ENCODE measurements at regions not wholly inside any gene's neighbourhood (a gene's known extent, or its start where the extent isn't known, plus 50 kb on each side); places are given as distances from the start of the nearest gene placed in this dataset.

- 0 out of 2 replicates have a peak, but pooled peaks cover 3% of the 10 kb centered on the region for H3K9me2 ChIP-seq (ENCODE audit: insufficient read depth)
- no peaks in the 10 kb centered on the region for H3K27me3 ChIP-seq (ENCODE audit: insufficient read depth, low read depth)
- no peaks in the 10 kb centered on the region for H3F3A ChIP-seq (ENCODE audit: insufficient read depth, low read depth)
- ChIA-PET POLR2A (ENCODE audit: unreplicated experiment) (no interaction called here), CTCF (no interaction called here)
- H3K9me3 ChIP-seq (ENCODE audit: insufficient read depth, low read depth) = no peaks in the 10 kb centered on the region
- DNase-seq = no peak
- H3K4me1 ChIP-seq (replicated peaks; ENCODE audit: insufficient read depth) = no peaks in the 10 kb centered on the region
- H3K4me3 ChIP-seq = no peak overlapping the region
- no peaks in the 10 kb centered on the region for H4K20me1 ChIP-seq (ENCODE audit: insufficient read depth)
- H3K36me3 ChIP-seq (ENCODE audit: low read depth) = no peaks in the 10 kb centered on the region
- no peak overlapping the region for H3K27ac ChIP-seq
- H2AFZ ChIP-seq = no peak overlapping the region
- intact Hi-C loops (cut with micrococcal nuclease; ENCODE audit: unreplicated experiment) = no loop called here
- no peak overlapping the region for H3K4me2 ChIP-seq
- no peaks in the 10 kb centered on the region for H3K79me2 ChIP-seq (ENCODE audit: low read depth)
- no TSS peak for BruUV-seq (replicated peaks)
- TF ChIP-seq CTCF (conservative IDR thresholded peaks at IDR 0.05) = no peak
- TF ChIP-seq EZH2 (IDR thresholded peaks at IDR 0.05; ENCODE audit: low read depth) = no peak
Observed at GRCh38 chr3:178194539-178194938, 341.7 kb upstream of the KCNMB2 start.

- H3K36me3 ChIP-seq (ENCODE audit: low read depth) = no peaks in the 10 kb centered on the region
- H3F3A ChIP-seq (ENCODE audit: insufficient read depth, low read depth) = no peaks in the 10 kb centered on the region
- 0 out of 2 replicates have a peak, but pooled peaks cover 3% of the 10 kb centered on the region for H3K9me2 ChIP-seq (ENCODE audit: insufficient read depth)
- TF ChIP-seq EZH2 (IDR thresholded peaks at IDR 0.05; ENCODE audit: low read depth) (no peak), CTCF (conservative IDR thresholded peaks at IDR 0.05) (no peak)
- peak overlapping the region; percentile 34; the same call in 1 of the 2 replicates for H2AFZ ChIP-seq
- H3K79me2 ChIP-seq (ENCODE audit: low read depth) = no peaks in the 10 kb centered on the region
- CTCF ChIA-PET = interaction anchor here (0.5 kb wide), 1 partner anchor 127 kb away, joined by 5 read pairs; no protein-coding TSS in a partner anchor
- H3K27ac ChIP-seq = no peak overlapping the region
- no TSS peak for BruUV-seq (replicated peaks)
- H4K20me1 ChIP-seq (ENCODE audit: insufficient read depth) = no peaks in the 10 kb centered on the region
- POLR2A ChIA-PET (ENCODE audit: unreplicated experiment) = no interaction called here
- DNase-seq = no peak
- intact Hi-C loops (cut with micrococcal nuclease; ENCODE audit: unreplicated experiment) = no loop called here
- no peak overlapping the region for H3K4me3 ChIP-seq
- no peaks in the 10 kb centered on the region for H3K4me1 ChIP-seq (replicated peaks; ENCODE audit: insufficient read depth)
- H3K9me3 ChIP-seq (ENCODE audit: insufficient read depth, low read depth) = no peaks in the 10 kb centered on the region
- H3K27me3 ChIP-seq (ENCODE audit: insufficient read depth, low read depth) = no peaks in the 10 kb centered on the region
- H3K4me2 ChIP-seq = no peak overlapping the region
Observed at GRCh38 chr3:178195824-178196223, 340.4 kb upstream of the KCNMB2 start.

- H3K9me2 ChIP-seq (ENCODE audit: insufficient read depth) = 0 out of 2 replicates have a peak, but pooled peaks cover 3% of the 10 kb centered on the region
- H2AFZ ChIP-seq = no peak overlapping the region
- H3K4me1 ChIP-seq (replicated peaks; ENCODE audit: insufficient read depth) = no peaks in the 10 kb centered on the region
- no peaks in the 10 kb centered on the region for H3K9me3 ChIP-seq (ENCODE audit: insufficient read depth, low read depth)
- no peak overlapping the region for H3K4me2 ChIP-seq
- no peaks in the 10 kb centered on the region for H3K79me2 ChIP-seq (ENCODE audit: low read depth)
- BruUV-seq (replicated peaks) = no TSS peak
- no peaks in the 10 kb centered on the region for H3F3A ChIP-seq (ENCODE audit: insufficient read depth, low read depth)
- H3K27me3 ChIP-seq (ENCODE audit: insufficient read depth, low read depth) = no peaks in the 10 kb centered on the region
- no peak overlapping the region for H3K4me3 ChIP-seq
- no peak for DNase-seq
- no peak for TF ChIP-seq EZH2 (IDR thresholded peaks at IDR 0.05; ENCODE audit: low read depth)
- no peak overlapping the region for H3K27ac ChIP-seq
- H4K20me1 ChIP-seq (ENCODE audit: insufficient read depth) = no peaks in the 10 kb centered on the region
- intact Hi-C loops (cut with micrococcal nuclease; ENCODE audit: unreplicated experiment) = no loop called here
- POLR2A ChIA-PET (ENCODE audit: unreplicated experiment) = interaction anchor here (0.7 kb wide), 1 partner anchor 10 kb away, joined by 9 read pairs; no protein-coding TSS in a partner anchor
- CTCF ChIA-PET = interaction anchor here (0.6 kb wide), 1 partner anchor 872 kb away, joined by 3 read pairs; no protein-coding TSS in a partner anchor
- H3K36me3 ChIP-seq (ENCODE audit: low read depth) = no peaks in the 10 kb centered on the region
Observed at GRCh38 chr3:178198329-178198728, 337.9 kb upstream of the KCNMB2 start.

- no peaks in the 10 kb centered on the region for H4K20me1 ChIP-seq (ENCODE audit: insufficient read depth)
- no TSS peak for BruUV-seq (replicated peaks)
- POLR2A ChIA-PET (ENCODE audit: unreplicated experiment) = no interaction called here
Observed at GRCh38 chr3:178200316-178200715, 335.9 kb upstream of the KCNMB2 start.

More at GRCh38 chr3:178200316-178200715, 335.9 kb upstream of the KCNMB2 start:
- Histone ChIP-seq H2AFZ (no peak overlapping the region), H3K4me2 (no peak overlapping the region), H3K79me2 (ENCODE audit: low read depth) (no peaks in the 10 kb centered on the region), H3K9me2 (ENCODE audit: insufficient read depth) (no peaks in the 10 kb centered on the region), H3K9me3 (ENCODE audit: insufficient read depth, low read depth) (no peaks in the 10 kb centered on the region), H3K27ac (no peak overlapping the region), H3K4me1 (replicated peaks; ENCODE audit: insufficient read depth) (no peaks in the 10 kb centered on the region), H3K27me3 (ENCODE audit: insufficient read depth, low read depth) (no peaks in the 10 kb centered on the region), H3F3A (ENCODE audit: insufficient read depth, low read depth) (no peaks in the 10 kb centered on the region), H3K4me3 (no peak overlapping the region), H3K36me3 (ENCODE audit: low read depth) (no peaks in the 10 kb centered on the region)
- intact Hi-C loops (cut with micrococcal nuclease; ENCODE audit: unreplicated experiment) = no loop called here
- TF ChIP-seq CTCF (conservative IDR thresholded peaks at IDR 0.05) (no peak), EZH2 (IDR thresholded peaks at IDR 0.05; ENCODE audit: low read depth) (no peak)
- DNase-seq = no peak
- CTCF ChIA-PET = no interaction called here

All from PC-9 (cell line).